Type B pancreatic cell (in vitro differentiated cells): ENCODE measurements at regions not wholly inside any gene's neighbourhood (a gene's known extent, or its start where the extent isn't known, plus 50 kb on each side); places are given as distances from the start of the nearest gene placed in this dataset.

Source experiments
- DNase-seq: peaks from one replicate; pipeline ENCODE4 v3.0.0; 2021; ENCODE audit warnings: mixed read lengths; ENCODE audit not compliant: unreplicated experiment; ENCODE audit errors: extremely low spot score
- H3K27ac Mint-ChIP-seq: 2 replicates; pipeline ENCODE4 v1.8.0; 2021; ENCODE audit warnings: mild to moderate bottlenecking, mixed read lengths
- H3K27me3 Mint-ChIP-seq: 2 replicates; pipeline ENCODE4 v1.8.0; 2021; ENCODE audit warnings: mixed read lengths
- H3K36me3 Mint-ChIP-seq: 2 replicates; pipeline ENCODE4 v1.8.0; 2021; ENCODE audit warnings: mixed read lengths
- H3K4me1 Mint-ChIP-seq: one replicate; pipeline ENCODE4 v1.8.0; 2021; ENCODE audit warnings: mixed read lengths; ENCODE audit not compliant: unreplicated experiment
- H3K4me3 Mint-ChIP-seq: 2 replicates; pipeline ENCODE4 v1.8.0; 2021; ENCODE audit warnings: mild to moderate bottlenecking, mixed read lengths
- H3K9me3 Mint-ChIP-seq: 2 replicates; pipeline ENCODE4 v1.8.0; 2021; ENCODE audit warnings: mixed read lengths
- CTCF ChIP-seq: fragments of 200-600 bp; sonication (generic); conservative IDR thresholded peaks from 2 replicates; pipeline ENCODE4 v1.5.0; 2021; ENCODE audit warnings: antibody characterized with exemption, mild to moderate bottlenecking

- Mint-ChIP-seq H3K4me3 (no peak overlapping the region), H3K27me3 (peaks cover 3% of the 10 kb centered on the region), H3K4me1 (no peaks in the 10 kb centered on the region), H3K27ac (no peak overlapping the region), H3K9me3 (no peaks in the 10 kb centered on the region), H3K36me3 (no peaks in the 10 kb centered on the region)
- TF ChIP-seq CTCF: no peak
- no peak for DNase-seq
Measured at GRCh38 chr5:119820016-119820415, 190.7 kb downstream of the FAM170A start.

GRCh38 chr5:119820608-119821007 lies 191.2 kb downstream of the FAM170A start:
- H3K27ac Mint-ChIP-seq: no peak overlapping the region
- DNase-seq: no peak
- no peak overlapping the region for H3K4me3 Mint-ChIP-seq
- H3K9me3 Mint-ChIP-seq: no peaks in the 10 kb centered on the region
- no peaks in the 10 kb centered on the region for H3K36me3 Mint-ChIP-seq
- no peak for TF ChIP-seq CTCF
- no peaks in the 10 kb centered on the region for H3K4me1 Mint-ChIP-seq
- peaks cover 3% of the 10 kb centered on the region for H3K27me3 Mint-ChIP-seq

- no peak for DNase-seq
- H3K27me3 Mint-ChIP-seq: no peaks in the 10 kb centered on the region
- TF ChIP-seq CTCF: no peak
- H3K9me3 Mint-ChIP-seq: no peaks in the 10 kb centered on the region
- H3K4me1 Mint-ChIP-seq: no peaks in the 10 kb centered on the region
- H3K4me3 Mint-ChIP-seq: no peak overlapping the region
- H3K36me3 Mint-ChIP-seq: no peaks in the 10 kb centered on the region
- no peak overlapping the region for H3K27ac Mint-ChIP-seq
Measured at GRCh38 chr5:119828541-119828940, 199.2 kb downstream of the FAM170A start.

DNA sequence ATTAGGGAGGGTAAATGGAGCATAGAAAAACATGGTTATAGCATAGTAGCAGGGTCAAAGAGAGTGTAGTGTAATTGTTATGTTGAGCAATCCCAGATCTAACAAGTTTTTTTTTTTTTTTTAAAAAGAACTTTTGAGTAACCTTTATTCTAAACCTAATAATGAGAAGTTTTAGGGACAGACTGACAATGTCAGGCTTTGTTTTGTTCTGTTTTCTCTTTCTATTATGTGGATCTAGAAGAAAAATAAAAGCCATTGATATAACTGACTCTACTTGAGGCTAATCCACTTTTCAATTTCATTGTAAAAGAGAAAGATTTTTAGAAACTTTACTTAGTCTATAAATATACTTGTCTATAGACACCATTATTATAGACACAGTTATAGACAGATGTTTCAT lies 200.0 kb downstream of the FAM170A start:
- no peak for DNase-seq
- Mint-ChIP-seq H3K36me3 (no peaks in the 10 kb centered on the region), H3K9me3 (no peaks in the 10 kb centered on the region), H3K4me3 (no peak overlapping the region), H3K4me1 (no peaks in the 10 kb centered on the region), H3K27ac (no peak overlapping the region), H3K27me3 (no peaks in the 10 kb centered on the region)
- TF ChIP-seq CTCF: no peak

DNA sequence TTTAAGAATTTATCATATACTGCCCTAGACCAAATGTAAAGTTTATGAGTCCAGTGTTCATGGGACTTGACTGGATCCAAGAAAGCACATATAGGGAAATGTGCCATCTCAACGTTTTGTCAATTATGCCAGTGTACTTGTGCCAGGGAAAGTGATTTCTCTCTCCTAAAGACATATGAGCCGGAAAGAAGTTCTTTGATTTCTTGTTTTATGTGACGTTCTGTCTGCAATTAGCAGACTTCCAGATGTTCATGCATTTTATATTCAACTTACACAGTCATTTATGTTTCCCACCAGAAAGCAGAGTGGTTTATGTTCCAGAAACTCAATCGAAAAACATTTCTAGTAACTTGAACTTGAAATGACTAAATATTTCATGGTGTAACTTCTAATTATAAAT lies 203.8 kb downstream of the FAM170A start:
- no peaks in the 10 kb centered on the region for H3K36me3 Mint-ChIP-seq
- no peak overlapping the region for H3K27ac Mint-ChIP-seq
- no peak overlapping the region for H3K4me3 Mint-ChIP-seq
- H3K4me1 Mint-ChIP-seq: no peaks in the 10 kb centered on the region
- H3K9me3 Mint-ChIP-seq: no peaks in the 10 kb centered on the region
- no peak for TF ChIP-seq CTCF
- DNase-seq: no peak
- no peaks in the 10 kb centered on the region for H3K27me3 Mint-ChIP-seq

DNA sequence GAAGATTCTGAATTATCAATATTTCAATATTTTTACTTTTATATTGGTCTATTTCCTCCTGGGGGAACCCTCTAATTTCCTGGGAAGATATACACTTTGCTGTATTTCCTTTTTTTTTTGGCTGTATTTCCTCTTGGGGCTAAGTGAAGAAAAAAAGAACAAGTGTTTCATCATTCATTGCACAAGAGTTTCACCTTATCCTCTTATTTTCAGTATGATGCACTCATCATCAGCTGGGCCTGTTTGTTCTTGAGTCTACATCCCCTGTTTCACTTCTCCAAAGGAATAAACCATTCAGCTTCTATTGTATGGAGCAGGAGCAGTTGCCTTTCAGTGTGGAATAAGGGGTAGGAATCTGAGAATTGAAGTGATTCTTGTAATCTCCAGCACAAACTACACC lies 210.8 kb downstream of the FAM170A start:
- DNase-seq: no peak
- Mint-ChIP-seq H3K36me3 (no peaks in the 10 kb centered on the region), H3K27ac (no peak overlapping the region), H3K27me3 (no peaks in the 10 kb centered on the region), H3K4me3 (no peak overlapping the region), H3K9me3 (no peaks in the 10 kb centered on the region), H3K4me1 (no peaks in the 10 kb centered on the region)
- TF ChIP-seq CTCF: no peak
